Hepatocyte (in vitro differentiated cells): ENCODE measurements at regions not wholly inside any gene's neighbourhood (a gene's known extent, or its start where the extent isn't known, plus 50 kb on each side); places are given as distances from the start of the nearest gene placed in this dataset.

Experiments used
- DNase-seq: peaks from one replicate; pipeline ENCODE4 v3.0.0-alpha.2; 2016; ENCODE audit warnings: low spot score
- H2AFZ ChIP-seq: fragments of 200-600 bp; sonication (generic); 2 replicates; pipeline ENCODE4 v1.6.0; 2016; ENCODE audit warnings: antibody characterized with exemption, mild to moderate bottlenecking
- H3K27ac ChIP-seq: fragments of 200-600 bp; sonication (generic); 2 replicates; pipeline ENCODE4 v1.5.1; 2016; ENCODE audit warnings: mild to moderate bottlenecking
- H3K27me3 ChIP-seq: fragments of 200-600 bp; sonication (generic); 2 replicates; pipeline ENCODE4 v1.6.1; 2016
- H3K36me3 ChIP-seq: fragments of 200-600 bp; sonication (generic); replicated peaks from 2 replicates; pipeline ENCODE4 v1.5.1; 2016; ENCODE audit warnings: low read depth; ENCODE audit not compliant: insufficient read depth
- H3K4me1 ChIP-seq: fragments of 200-600 bp; sonication (generic); 2 replicates; pipeline ENCODE4 v1.5.1; 2016; ENCODE audit warnings: mild to moderate bottlenecking, moderate library complexity; ENCODE audit not compliant: insufficient read depth
- H3K4me2 ChIP-seq: fragments of 200-600 bp; sonication (generic); 2 replicates; pipeline ENCODE4 v1.6.0; 2016
- H3K4me3 ChIP-seq: fragments of 200-600 bp; sonication (generic); 2 replicates; pipeline ENCODE4 v1.5.1; 2016; ENCODE audit warnings: mild to moderate bottlenecking
- H3K79me2 ChIP-seq: fragments of 200-600 bp; sonication (generic); 2 replicates; pipeline ENCODE4 v1.6.0; 2017; ENCODE audit warnings: mild to moderate bottlenecking
- H3K9me2 ChIP-seq: fragments of 200-600 bp; sonication (generic); replicated peaks from 2 replicates; pipeline ENCODE4 v1.6.0; 2017; ENCODE audit warnings: mild to moderate bottlenecking; ENCODE audit not compliant: insufficient read depth
- H3K9me3 ChIP-seq: fragments of 200-600 bp; sonication (generic); 2 replicates; pipeline ENCODE4 v1.5.1; 2016; ENCODE audit warnings: low read depth, mild to moderate bottlenecking
- H4K20me1 ChIP-seq: fragments of 200-600 bp; sonication (generic); 2 replicates; pipeline ENCODE4 v1.6.0; 2016; ENCODE audit warnings: mild to moderate bottlenecking; ENCODE audit not compliant: insufficient read depth, poor library complexity, severe bottlenecking
- CTCF ChIP-seq: fragments of 200-600 bp; sonication (generic); IDR thresholded peaks from 2 replicates; pipeline ENCODE4 v1.5.1; 2016; ENCODE audit warnings: antibody characterized with exemption, mild to moderate bottlenecking; ENCODE audit not compliant: poor library complexity
- EZH2 ChIP-seq: fragments of 200-600 bp; sonication (generic); IDR thresholded peaks from 2 replicates; pipeline ENCODE4 v1.6.1; 2016; ENCODE audit warnings: antibody characterized with exemption, mild to moderate bottlenecking, borderline replicate concordance
- EZH2phosphoT487 ChIP-seq: fragments of 200-600 bp; sonication (generic); IDR thresholded peaks from one replicate; pipeline ENCODE4 v1.6.1; 2018; ENCODE audit warnings: antibody characterized with exemption, mild to moderate bottlenecking, low read depth, moderate library complexity; ENCODE audit not compliant: unreplicated experiment, severe bottlenecking
- whole genome bisulfite sequencing: methylation state at CpG from one replicate; pipeline ENCODE4 v1.1.6; 2016; ENCODE audit warnings: low lambda C conversion rate; ENCODE audit errors: missing lambda C conversion rate; 5-methylcytosine and 5-hydroxymethylcytosine counted together

DNA sequence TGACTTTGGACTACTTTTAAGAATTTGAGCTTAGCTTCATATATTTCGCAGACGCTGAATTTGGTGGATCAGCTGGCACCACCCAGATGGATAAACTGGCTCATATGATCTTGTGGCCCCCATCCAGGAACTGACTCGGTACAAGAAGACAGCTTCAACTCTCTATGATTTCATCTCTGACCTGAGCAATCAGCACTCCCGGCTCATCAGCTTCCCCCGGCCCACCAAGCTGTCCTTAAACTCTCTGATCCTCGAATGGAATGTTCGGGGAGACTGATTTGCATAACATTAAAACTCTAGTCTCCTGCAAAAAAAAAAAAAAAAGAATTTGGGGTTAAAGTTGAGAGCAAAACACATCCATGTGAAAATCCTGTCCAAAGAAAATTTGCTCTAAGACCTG, 71.4 kb upstream of the IRS2 start:
- H3K27ac ChIP-seq = no peak overlapping the region
- no peaks in the 10 kb centered on the region for H3K79me2 ChIP-seq
- no peaks in the 10 kb centered on the region for H3K27me3 ChIP-seq
- H3K9me2 ChIP-seq = no peaks in the 10 kb centered on the region
- 85% methylated on average over 7 of the region's 7 CpGs for WGBS
- no peak overlapping the region for H3K4me3 ChIP-seq
- TF ChIP-seq EZH2phosphoT487 (no peak), EZH2 (no peak), CTCF (no peak)
- DNase-seq = no peak
- H3K9me3 ChIP-seq = no peaks in the 10 kb centered on the region
- H2AFZ ChIP-seq = no peak overlapping the region
- H3K36me3 ChIP-seq = no peaks in the 10 kb centered on the region
- H3K4me2 ChIP-seq = no peak overlapping the region
- H3K4me1 ChIP-seq = no peaks in the 10 kb centered on the region
- H4K20me1 ChIP-seq = no peaks in the 10 kb centered on the region

GRCh38 chr13:109857325-109857724, 70.9 kb upstream of the IRS2 start:
- no peak overlapping the region for H3K4me2 ChIP-seq
- no peaks in the 10 kb centered on the region for H3K79me2 ChIP-seq
- H3K9me3 ChIP-seq = no peaks in the 10 kb centered on the region
- WGBS = 87% methylated on average over 5 of the region's 5 CpGs
- no peak overlapping the region for H3K27ac ChIP-seq
- no peaks in the 10 kb centered on the region for H3K36me3 ChIP-seq
- H3K4me3 ChIP-seq = no peak overlapping the region
- H2AFZ ChIP-seq = no peak overlapping the region
- H4K20me1 ChIP-seq = no peaks in the 10 kb centered on the region
- H3K27me3 ChIP-seq = no peaks in the 10 kb centered on the region
- no peaks in the 10 kb centered on the region for H3K4me1 ChIP-seq
- no peak for DNase-seq
- no peaks in the 10 kb centered on the region for H3K9me2 ChIP-seq
- TF ChIP-seq EZH2 (no peak), EZH2phosphoT487 (no peak), CTCF (no peak)

DNA sequence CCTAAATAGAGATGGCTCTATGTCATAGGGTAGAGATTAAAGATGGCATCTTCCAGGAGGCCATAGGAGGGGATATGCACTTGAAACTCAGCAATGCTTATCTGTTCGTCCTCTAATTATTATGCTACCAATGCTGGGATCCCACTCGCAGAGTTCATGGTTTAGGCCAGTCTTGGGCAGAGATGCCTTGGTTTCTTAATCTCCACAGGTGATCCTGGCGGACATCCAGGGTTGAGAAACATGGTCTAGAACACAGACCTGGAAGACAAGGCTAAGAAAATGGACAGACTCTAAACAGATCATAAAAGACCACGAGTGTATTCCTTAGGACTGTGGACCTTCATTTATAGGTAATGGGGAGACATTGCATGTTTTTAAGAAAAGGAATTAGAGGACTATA, 70.0 kb upstream of the IRS2 start:
- Histone ChIP-seq H3K4me1 (no peaks in the 10 kb centered on the region), H3K36me3 (no peaks in the 10 kb centered on the region), H3K27me3 (no peaks in the 10 kb centered on the region), H3K27ac (no peak overlapping the region), H4K20me1 (no peaks in the 10 kb centered on the region), H3K4me2 (no peak overlapping the region), H3K9me3 (no peaks in the 10 kb centered on the region), H3K9me2 (no peaks in the 10 kb centered on the region), H3K79me2 (no peaks in the 10 kb centered on the region), H2AFZ (no peak overlapping the region), H3K4me3 (no peak overlapping the region)
- DNase-seq = no peak
- TF ChIP-seq EZH2phosphoT487 = no peak
- TF ChIP-seq EZH2 = no peak
- no peak for TF ChIP-seq CTCF
- WGBS = 84% methylated on average over 4 of the region's 4 CpGs

DNA sequence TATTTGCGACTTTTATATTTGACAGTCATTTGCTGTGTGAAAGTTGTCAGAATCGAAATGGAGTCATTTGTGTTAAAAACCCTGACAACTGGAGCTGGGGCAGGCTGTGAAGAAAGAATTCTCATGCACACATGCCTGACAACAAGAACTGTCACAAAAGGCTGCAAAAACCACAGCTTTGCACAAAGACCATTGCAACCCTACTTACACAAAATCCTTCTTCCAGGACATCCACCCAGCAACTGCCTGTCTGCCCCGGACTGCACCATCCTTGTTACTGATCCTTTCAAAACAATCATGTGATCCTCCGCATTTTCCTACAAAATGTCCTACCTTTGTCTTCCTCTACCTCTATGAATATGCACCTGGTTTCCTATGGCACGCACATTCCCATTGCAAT, 66.8 kb upstream of the IRS2 start:
- Histone ChIP-seq H3K9me3 (no peaks in the 10 kb centered on the region), H3K4me3 (no peak overlapping the region), H2AFZ (no peak overlapping the region), H3K79me2 (no peaks in the 10 kb centered on the region), H3K4me2 (no peak overlapping the region), H3K4me1 (no peaks in the 10 kb centered on the region), H3K9me2 (no peaks in the 10 kb centered on the region), H3K27ac (no peak overlapping the region), H3K36me3 (no peaks in the 10 kb centered on the region), H4K20me1 (no peaks in the 10 kb centered on the region), H3K27me3 (no peaks in the 10 kb centered on the region)
- no peak for DNase-seq
- WGBS = 86% methylated on average over 5 of the region's 5 CpGs
- TF ChIP-seq EZH2phosphoT487 = no peak
- no peak for TF ChIP-seq CTCF
- no peak for TF ChIP-seq EZH2
